ENCODE measurements at regions not wholly inside any gene's neighbourhood (a gene's known extent, or its start where the extent isn't known, plus 50 kb on each side); places are given as distances from the start of the nearest gene placed in this dataset.
"Not testable (repeated sequence)": the region's sequence is repeated elsewhere in the genome, so short reads cannot be mapped to it uniquely, and the experiment has no call there.

- DNase-seq: not testable (repeated sequence)
Observed at GRCh38 chr2:89170506-89171173, 479.2 kb downstream of the RPIA start.

- not testable (repeated sequence) for DNase-seq
Observed at GRCh38 chr2:89171174-89171519, 479.7 kb downstream of the RPIA start.

- not testable (repeated sequence) for DNase-seq
Observed at GRCh38 chr2:89177004-89177403, 485.5 kb downstream of the RPIA start.

GRCh38 chr2:89182221-89182620 is 490.7 kb downstream of the RPIA start:
- DNase-seq: not testable (repeated sequence)

- DNase-seq: not testable (repeated sequence)
Observed at GRCh38 chr2:89184746-89185145, 493.3 kb downstream of the RPIA start.

- not testable (repeated sequence) for DNase-seq
Observed at GRCh38 chr2:89195636-89196251, 504.3 kb downstream of the RPIA start.

GRCh38 chr2:89196719-89197118 is 505.2 kb downstream of the RPIA start:
- DNase-seq: not testable (repeated sequence)

- DNase-seq: not testable (repeated sequence)
Observed at GRCh38 chr2:89198026-89198425, 506.6 kb downstream of the RPIA start.

- DNase-seq: not testable (repeated sequence)
Observed at GRCh38 chr2:89199453-89200246, 508.2 kb downstream of the RPIA start.

- not testable (repeated sequence) for DNase-seq
Observed at GRCh38 chr2:89200247-89200527, 508.7 kb downstream of the RPIA start.

- DNase-seq: not testable (repeated sequence)
Observed at GRCh38 chr2:89202518-89202917, 511.0 kb downstream of the RPIA start.

GRCh38 chr2:89205153-89205552 is 513.7 kb downstream of the RPIA start:
- not testable (repeated sequence) for DNase-seq

GRCh38 chr2:89208144-89208932 is 516.9 kb downstream of the RPIA start:
- not testable (repeated sequence) for DNase-seq

GRCh38 chr2:89213151-89213550 is 521.7 kb downstream of the RPIA start:
- DNase-seq: not testable (repeated sequence)

- not testable (repeated sequence) for DNase-seq
Observed at GRCh38 chr2:89213811-89214210, 522.3 kb downstream of the RPIA start.

GRCh38 chr2:89221474-89221873 is 530.0 kb downstream of the RPIA start:
- DNase-seq: not testable (repeated sequence)

GRCh38 chr2:89222063-89222732 is 530.7 kb downstream of the RPIA start:
- not testable (repeated sequence) for DNase-seq

- not testable (repeated sequence) for DNase-seq
Observed at GRCh38 chr2:89224803-89225202, 533.3 kb downstream of the RPIA start.

GRCh38 chr2:89229979-89230378 is 538.5 kb downstream of the RPIA start:
- not testable (repeated sequence) for DNase-seq

- DNase-seq: not testable (repeated sequence)
Observed at GRCh38 chr2:89231241-89231640, 539.8 kb downstream of the RPIA start.

- DNase-seq: not testable (repeated sequence)
Observed at GRCh38 chr2:89233931-89234330, 542.5 kb downstream of the RPIA start.

GRCh38 chr2:89234818-89235466 is 543.5 kb downstream of the RPIA start:
- DNase-seq: not testable (repeated sequence)

Measured in NCI-H2081 treated with DMSO at 0.1 percent for 48 hours (cell line).